PC-3 (cell line): ENCODE measurements at regions not wholly inside any gene's neighbourhood (a gene's known extent, or its start where the extent isn't known, plus 50 kb on each side); places are given as distances from the start of the nearest gene placed in this dataset.

ENCODE experiments used
- EZH2 ChIP-seq: fragments of 300-600 bp; sonication (generic); IDR thresholded peaks from one replicate; pipeline ENCODE4 v1.6.1; 2017; ENCODE audit warnings: antibody characterized with exemption, mild to moderate bottlenecking, low read length; ENCODE audit not compliant: unreplicated experiment
- EZH2phosphoT487 ChIP-seq: fragments of 300-600 bp; sonication (generic); IDR thresholded peaks from 2 replicates; pipeline ENCODE4 v1.6.1; 2018; ENCODE audit warnings: mild to moderate bottlenecking, antibody characterized with exemption, low read length, borderline replicate concordance
- TF ChIP-seq, protein P1 (sequence below): fragments of 300-600 bp; sonication (generic); conservative IDR thresholded peaks from 2 replicates; pipeline ENCODE4 v1.5.1; 2017; ENCODE audit warnings: antibody characterized with exemption, low read depth, mild to moderate bottlenecking, low read length

DNA sequence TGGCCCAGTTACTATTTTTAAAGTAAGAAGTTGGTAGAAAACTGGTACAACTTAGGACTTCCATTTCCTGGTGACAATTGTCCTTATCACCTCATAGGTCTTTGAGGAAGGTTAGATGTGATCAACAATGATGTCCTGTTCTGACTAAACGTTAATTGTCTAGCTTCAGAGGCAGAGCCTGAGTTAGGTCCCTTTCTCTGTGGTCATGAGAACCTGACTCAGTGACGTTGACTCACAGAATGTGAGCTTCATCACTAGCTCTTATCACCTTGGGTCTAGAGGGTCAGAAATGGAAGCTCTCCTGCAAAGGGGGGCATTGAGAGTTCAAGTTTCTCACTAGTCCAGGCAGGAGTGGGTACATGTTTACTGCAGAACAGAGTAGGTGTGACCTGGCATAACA, 60.6 kb upstream of the ATP8B1 start:
- TF ChIP-seq, protein P1, sequence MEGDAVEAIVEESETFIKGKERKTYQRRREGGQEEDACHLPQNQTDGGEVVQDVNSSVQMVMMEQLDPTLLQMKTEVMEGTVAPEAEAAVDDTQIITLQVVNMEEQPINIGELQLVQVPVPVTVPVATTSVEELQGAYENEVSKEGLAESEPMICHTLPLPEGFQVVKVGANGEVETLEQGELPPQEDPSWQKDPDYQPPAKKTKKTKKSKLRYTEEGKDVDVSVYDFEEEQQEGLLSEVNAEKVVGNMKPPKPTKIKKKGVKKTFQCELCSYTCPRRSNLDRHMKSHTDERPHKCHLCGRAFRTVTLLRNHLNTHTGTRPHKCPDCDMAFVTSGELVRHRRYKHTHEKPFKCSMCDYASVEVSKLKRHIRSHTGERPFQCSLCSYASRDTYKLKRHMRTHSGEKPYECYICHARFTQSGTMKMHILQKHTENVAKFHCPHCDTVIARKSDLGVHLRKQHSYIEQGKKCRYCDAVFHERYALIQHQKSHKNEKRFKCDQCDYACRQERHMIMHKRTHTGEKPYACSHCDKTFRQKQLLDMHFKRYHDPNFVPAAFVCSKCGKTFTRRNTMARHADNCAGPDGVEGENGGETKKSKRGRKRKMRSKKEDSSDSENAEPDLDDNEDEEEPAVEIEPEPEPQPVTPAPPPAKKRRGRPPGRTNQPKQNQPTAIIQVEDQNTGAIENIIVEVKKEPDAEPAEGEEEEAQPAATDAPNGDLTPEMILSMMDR = no peak
- TF ChIP-seq EZH2 (no peak), EZH2phosphoT487 (no peak)
